IMR-90 (cell line): ENCODE measurements at regions not wholly inside any gene's neighbourhood (a gene's known extent, or its start where the extent isn't known, plus 50 kb on each side); places are given as distances from the start of the nearest gene placed in this dataset.

Experiments
- ATAC-seq: fragments of 200-7000 bp; cut with Tn5 transposase; 2 replicates; pipeline ENCODE4 v1.9.1; 2020; ENCODE audit warnings: low read depth, mild to moderate bottlenecking, moderate library complexity
- BruUV-seq: library from RNA; stranded (reverse); fragments of 400-500 nt; replicated peaks from 2 replicates; lab custom pipeline; 2021; lab: Mats Ljungman, UMichigan
- CTCF ChIA-PET: fragments of 300-600 bp; formaldehyde crosslinking; extraction: SDS; loops from one replicate; lab custom pipeline; 2021; ENCODE audit warnings: antibody characterized with exemption; lab: Yijun Ruan, JAX
- POLR2A ChIA-PET: fragments of 300-600 bp; sonication (Branson Sonifier 250); formaldehyde crosslinking; loops from one replicate; lab custom pipeline; 2022; ENCODE audit warnings: antibody characterized with exemption; ENCODE audit not compliant: unreplicated experiment; lab: Charles Lee
- DNase-seq: peaks from one replicate; pipeline ENCODE4 v3.0.0; 2013
- H2AFZ ChIP-seq: replicated peaks from 2 replicates; pipeline ENCODE3; 2013; ENCODE audit warnings: low read length, mild to moderate bottlenecking; ENCODE audit not compliant: poor library complexity
- H2AK5ac ChIP-seq: 2 replicates; pipeline ENCODE4 v1.6.1; 2013; ENCODE audit warnings: low read depth, low read length, inconsistent platforms
- H2AK9ac ChIP-seq: replicated peaks from 2 replicates; pipeline ENCODE3; 2013; ENCODE audit warnings: mild to moderate bottlenecking, low read depth, low read length, moderate library complexity; ENCODE audit not compliant: poor library complexity
- H2BK120ac ChIP-seq: 2 replicates; pipeline ENCODE4 v1.6.1; 2013; ENCODE audit warnings: low read depth, low read length, inconsistent platforms
- H2BK15ac ChIP-seq: 3 replicates; pipeline ENCODE4 v1.6.1; 2013; ENCODE audit warnings: low read depth, low read length, inconsistent platforms
- H2BK20ac ChIP-seq: 2 replicates; pipeline ENCODE4 v1.6.1; 2013; ENCODE audit warnings: low read depth, mild to moderate bottlenecking, inconsistent platforms, low read length, moderate library complexity
- H2BK5ac ChIP-seq: 2 replicates; pipeline ENCODE4 v1.6.1; 2013; ENCODE audit warnings: mild to moderate bottlenecking, low read depth, low read length, inconsistent platforms; ENCODE audit not compliant: poor library complexity, severe bottlenecking
- H3K14ac ChIP-seq: replicated peaks from 2 replicates; pipeline ENCODE4 v1.6.1; 2013; ENCODE audit warnings: low read depth, low read length, inconsistent platforms
- H3K18ac ChIP-seq: 2 replicates; pipeline ENCODE4 v1.6.1; 2013; ENCODE audit warnings: low read depth, low read length, control low read depth
- H3K23ac ChIP-seq: 2 replicates; pipeline ENCODE4 v1.6.1; 2013; ENCODE audit warnings: low read depth, low read length, inconsistent platforms
- H3K27ac ChIP-seq: 2 replicates; pipeline ENCODE4 v1.5.1; 2013; ENCODE audit warnings: mild to moderate bottlenecking, control low read depth, low read length; ENCODE audit not compliant: insufficient read depth
- H3K27me3 ChIP-seq: 2 replicates; pipeline ENCODE4 v1.6.1; 2013; ENCODE audit warnings: low read length; ENCODE audit not compliant: control insufficient read depth, insufficient read depth
- H3K36me3 ChIP-seq: 2 replicates; pipeline ENCODE4 v1.6.1; 2013; ENCODE audit warnings: low read length, mixed read lengths; ENCODE audit not compliant: control insufficient read depth, insufficient read depth
- H3K4ac ChIP-seq: 2 replicates; pipeline ENCODE4 v1.6.1; 2013; ENCODE audit warnings: low read depth, low read length, inconsistent platforms
- H3K4me1 ChIP-seq: 2 replicates; pipeline ENCODE4 v1.6.1; 2013; ENCODE audit warnings: low read length, mixed read lengths; ENCODE audit not compliant: control insufficient read depth, insufficient read depth
- H3K4me2 ChIP-seq: 2 replicates; pipeline ENCODE4 v1.6.1; 2013; ENCODE audit warnings: low read depth, mild to moderate bottlenecking, control low read depth, low read length, moderate library complexity
- H3K4me3 ChIP-seq: 2 replicates; pipeline ENCODE4 v1.5.1; 2013; ENCODE audit warnings: low read depth, mild to moderate bottlenecking, control low read depth, low read length, moderate library complexity; ENCODE audit not compliant: insufficient read depth
- H3K56ac ChIP-seq: 2 replicates; pipeline ENCODE4 v1.6.1; 2013; ENCODE audit warnings: low read length, inconsistent platforms; ENCODE audit not compliant: insufficient read depth; ENCODE audit errors: extremely low read depth
- H3K79me1 ChIP-seq, 2 experiments: 2 replicates each; pipeline ENCODE4 v1.6.1; 2013; ENCODE audit warnings: low read length in 2 of 2, inconsistent platforms in 1 of 2, low read depth in 1 of 2
- H3K9ac ChIP-seq: 2 replicates; pipeline ENCODE4 v1.6.1; 2013; ENCODE audit warnings: low read depth, low read length, control low read depth
- H3K9me1 ChIP-seq: 2 replicates; pipeline ENCODE4 v1.6.1; 2013; ENCODE audit warnings: low read length, inconsistent platforms; ENCODE audit not compliant: insufficient read depth
- H3K9me3 ChIP-seq: 2 replicates; pipeline ENCODE4 v1.6.1; 2013; ENCODE audit warnings: low read length; ENCODE audit not compliant: control insufficient read depth, insufficient read depth
- H4K20me1 ChIP-seq: 2 replicates; pipeline ENCODE4 v1.6.1; 2013; ENCODE audit warnings: low read length, inconsistent platforms; ENCODE audit not compliant: insufficient read depth
- H4K5ac ChIP-seq: 2 replicates; pipeline ENCODE4 v1.6.1; 2013; ENCODE audit warnings: mild to moderate bottlenecking, low read depth, low read length, control low read depth
- H4K8ac ChIP-seq, 2 experiments: 2 replicates each; pipeline ENCODE4 v1.6.1; 2013; ENCODE audit warnings: low read depth in 2 of 2, low read length in 2 of 2, control low read depth in 1 of 2, inconsistent platforms in 1 of 2
- H4K91ac ChIP-seq: 2 replicates; pipeline ENCODE4 v1.6.1; 2013; ENCODE audit warnings: low read depth, low read length, inconsistent platforms; ENCODE audit not compliant: insufficient read depth
- BHLHE40 ChIP-seq: fragments of 150-350 bp; IDR thresholded peaks from 2 replicates; pipeline ENCODE4 v1.6.1; 2016; ENCODE audit warnings: mild to moderate bottlenecking, low read depth, low read length
- CEBPB ChIP-seq: IDR thresholded peaks from 2 replicates; pipeline ENCODE4 v1.6.1; 2012; ENCODE audit warnings: low read depth, low read length, improper control_type of control experiment
- MAZ ChIP-seq: IDR thresholded peaks from 2 replicates; pipeline ENCODE4 v1.6.1; 2012; ENCODE audit warnings: low read depth, mild to moderate bottlenecking, low read length, improper control_type of control experiment, moderate library complexity, borderline replicate concordance
- NFE2L2 ChIP-seq: fragments of 150-350 bp; IDR thresholded peaks from 2 replicates; pipeline ENCODE4 v1.6.1; 2016; ENCODE audit warnings: low read depth, mild to moderate bottlenecking, low read length
- POLR2A ChIP-seq: IDR thresholded peaks from 2 replicates; pipeline ENCODE4 v1.6.1; 2012; ENCODE audit warnings: mild to moderate bottlenecking, low read depth, low read length
- RAD21 ChIP-seq: IDR thresholded peaks from 2 replicates; pipeline ENCODE4 v1.6.1; 2012; ENCODE audit warnings: low read length, improper control_type of control experiment
- RFX5 ChIP-seq: IDR thresholded peaks from 2 replicates; pipeline ENCODE4 v1.8.0; 2012; ENCODE audit warnings: low read depth, mild to moderate bottlenecking, low read length, moderate library complexity
- USF2 ChIP-seq: fragments of 150-350 bp; IDR thresholded peaks from 2 replicates; pipeline ENCODE4 v1.6.1; 2017; ENCODE audit warnings: mild to moderate bottlenecking, antibody characterized with exemption, low read length, low read depth
- whole genome bisulfite sequencing, 2 experiments: methylation state at CpG; one replicate each; pipeline versions ENCODE4 v1.1.5 to v1.1.7; 2013; ENCODE audit warnings: missing lambda C conversion rate in 2 of 2; ENCODE audit not compliant: insufficient read length in 1 of 2; ENCODE audit errors: extremely low coverage in 2 of 2; 5-methylcytosine and 5-hydroxymethylcytosine counted together
- dilution Hi-C: fragments of 300-500 bp; cut with HindIII; formaldehyde crosslinking; loops from one replicate; pipeline ENCODE4 v1.14.3; 2018; ENCODE audit warnings: low sequenced_read_pairs; ENCODE audit not compliant: unreplicated experiment
- in situ Hi-C: fragments of 300-500 bp; cut with MboI; formaldehyde crosslinking; loops from 3 replicates; pipeline ENCODE4 v1.14.3; 2019; ENCODE audit warnings: low sequenced_read_pairs, inconsistent platforms, mixed read lengths
- intact Hi-C: fragments of 100-400 bp; cut with micrococcal nuclease; formaldehyde crosslinking; loops from 2 replicates; pipeline ENCODE4 v1.10.0; 2022
- TF ChIP-seq, protein P1 (sequence below): conservative IDR thresholded peaks from 2 replicates; pipeline ENCODE4 v1.5.1; 2012; ENCODE audit warnings: mild to moderate bottlenecking, low read depth, low read length, improper control_type of control experiment

DNA sequence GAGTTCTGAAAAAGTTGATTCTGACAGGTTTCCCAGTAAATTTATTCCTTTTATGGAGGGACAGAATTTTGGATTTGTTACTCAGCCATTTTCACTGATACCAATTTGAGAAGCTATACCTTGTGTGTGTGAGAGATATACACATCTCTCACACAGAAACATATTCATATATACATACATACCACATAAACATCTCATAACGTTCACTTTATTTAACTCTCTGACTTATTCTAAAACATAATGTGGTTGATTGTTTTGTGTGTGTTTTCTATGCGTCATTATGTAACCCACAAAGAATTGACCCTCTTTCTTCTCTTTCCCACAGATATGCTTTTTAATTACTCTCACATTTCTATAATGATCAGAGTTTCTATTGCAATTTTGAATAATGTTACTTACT is 570.8 kb upstream of the TLE4 start:
- ATAC-seq: no peak
- Histone ChIP-seq H2BK120ac (no peak overlapping the region), H2BK15ac (no peak overlapping the region), H3K9me1 (peaks cover 2% of the 10 kb centered on the region; the same call in 1 of the 2 replicates), H2AFZ (no peak overlapping the region), H3K9me3 (no peaks in the 10 kb centered on the region), H3K56ac (no peak overlapping the region), H3K14ac (no peak overlapping the region), H3K9ac (no peak overlapping the region), H2BK5ac (no peak overlapping the region), H3K36me3 (no peaks in the 10 kb centered on the region), H3K79me1 (no peaks in the 10 kb centered on the region), H3K23ac (peak overlapping the region; percentile 5; the same call in 1 of the 2 replicates), H2BK20ac (no peak overlapping the region), H3K18ac (no peak overlapping the region), H4K20me1 (no peaks in the 10 kb centered on the region), H4K91ac (no peak overlapping the region), H3K4me3 (no peak overlapping the region), H2AK5ac (no peak overlapping the region), H3K27me3 (no peaks in the 10 kb centered on the region), H3K4me1 (no peaks in the 10 kb centered on the region), H3K4me2 (no peak overlapping the region), H3K4ac (no peak overlapping the region), H3K27ac (no peak overlapping the region), H2AK9ac (no peak overlapping the region), H4K5ac (no peak overlapping the region), H4K8ac (peak overlapping the region in 1 of 2 experiments; percentile 38; a peak in 1 of 4 replicates)
- CTCF ChIA-PET: no interaction called here
- 100% methylated on average over 1 of the region's 2 CpGs; no CpG with 5 or more reads in 1 of the 2 experiments for WGBS, 2 experiments
- POLR2A ChIA-PET: no interaction called here
- dilution Hi-C loops (no loop called here), in situ Hi-C loops (no loop called here), intact Hi-C loops (no loop called here)
- BruUV-seq: no TSS peak
- TF ChIP-seq POLR2A (no peak), USF2 (no peak), MAZ (no peak), NFE2L2 (no peak), RFX5 (no peak), RAD21 (no peak), CEBPB (no peak), BHLHE40 (no peak)
- TF ChIP-seq, protein P1, sequence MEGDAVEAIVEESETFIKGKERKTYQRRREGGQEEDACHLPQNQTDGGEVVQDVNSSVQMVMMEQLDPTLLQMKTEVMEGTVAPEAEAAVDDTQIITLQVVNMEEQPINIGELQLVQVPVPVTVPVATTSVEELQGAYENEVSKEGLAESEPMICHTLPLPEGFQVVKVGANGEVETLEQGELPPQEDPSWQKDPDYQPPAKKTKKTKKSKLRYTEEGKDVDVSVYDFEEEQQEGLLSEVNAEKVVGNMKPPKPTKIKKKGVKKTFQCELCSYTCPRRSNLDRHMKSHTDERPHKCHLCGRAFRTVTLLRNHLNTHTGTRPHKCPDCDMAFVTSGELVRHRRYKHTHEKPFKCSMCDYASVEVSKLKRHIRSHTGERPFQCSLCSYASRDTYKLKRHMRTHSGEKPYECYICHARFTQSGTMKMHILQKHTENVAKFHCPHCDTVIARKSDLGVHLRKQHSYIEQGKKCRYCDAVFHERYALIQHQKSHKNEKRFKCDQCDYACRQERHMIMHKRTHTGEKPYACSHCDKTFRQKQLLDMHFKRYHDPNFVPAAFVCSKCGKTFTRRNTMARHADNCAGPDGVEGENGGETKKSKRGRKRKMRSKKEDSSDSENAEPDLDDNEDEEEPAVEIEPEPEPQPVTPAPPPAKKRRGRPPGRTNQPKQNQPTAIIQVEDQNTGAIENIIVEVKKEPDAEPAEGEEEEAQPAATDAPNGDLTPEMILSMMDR: no peak
- DNase-seq: no peak
